KMS-11 (cell line): ENCODE measurements at regions not wholly inside any gene's neighbourhood (a gene's known extent, or its start where the extent isn't known, plus 50 kb on each side); places are given as distances from the start of the nearest gene placed in this dataset.

Experiments
- H2AFZ ChIP-seq: fragments of 200-600 bp; sonication (generic); 2 replicates; pipeline ENCODE4 v1.6.1; 2016; ENCODE audit warnings: antibody characterized with exemption, mixed run types, low read depth
- H3K27ac ChIP-seq: fragments of 200-600 bp; sonication (generic); 2 replicates; pipeline ENCODE4 v1.6.1; 2016; ENCODE audit warnings: mild to moderate bottlenecking, mixed run types
- H3K27me3 ChIP-seq: fragments of 200-600 bp; sonication (generic); 2 replicates; pipeline ENCODE4 v1.6.1; 2017; ENCODE audit warnings: mild to moderate bottlenecking, low read depth, mixed run types, moderate library complexity; ENCODE audit not compliant: insufficient read depth
- H3K36me3 ChIP-seq: fragments of 200-600 bp; sonication (generic); 2 replicates; pipeline ENCODE4 v1.6.1; 2017; ENCODE audit warnings: mild to moderate bottlenecking, mixed run types; ENCODE audit not compliant: insufficient read depth
- H3K4me1 ChIP-seq: fragments of 200-600 bp; sonication (generic); 2 replicates; pipeline ENCODE4 v1.6.1; 2016; ENCODE audit warnings: mild to moderate bottlenecking, low read depth, mixed run types; ENCODE audit not compliant: poor library complexity, severe bottlenecking
- H3K4me2 ChIP-seq: fragments of 200-600 bp; sonication (generic); 2 replicates; pipeline ENCODE4 v1.7.0; 2016; ENCODE audit warnings: mild to moderate bottlenecking, mixed run types
- H3K4me3 ChIP-seq: fragments of 200-600 bp; sonication (generic); IDR thresholded peaks from 2 replicates; pipeline ENCODE4 v1.6.1; 2017; ENCODE audit warnings: low read depth, low read length, mixed read lengths; ENCODE audit not compliant: insufficient read depth
- H3K79me2 ChIP-seq: fragments of 200-600 bp; sonication (generic); 2 replicates; pipeline ENCODE4 v1.6.1; 2016; ENCODE audit warnings: low read depth, mixed run types; ENCODE audit not compliant: insufficient read depth
- H3K9ac ChIP-seq: fragments of 200-600 bp; sonication (generic); 2 replicates; pipeline ENCODE4 v1.6.1; 2016; ENCODE audit warnings: mild to moderate bottlenecking, mixed run types
- H4K20me1 ChIP-seq: fragments of 200-600 bp; sonication (generic); 2 replicates; pipeline ENCODE4 v1.6.1; 2016; ENCODE audit warnings: mild to moderate bottlenecking, mixed run types; ENCODE audit not compliant: insufficient read depth
- CTCF ChIP-seq: fragments of 200-600 bp; sonication (generic); conservative IDR thresholded peaks from 2 replicates; pipeline ENCODE4 v1.6.1; 2017; ENCODE audit warnings: low read depth, mild to moderate bottlenecking, antibody characterized with exemption, low read length, moderate library complexity, mixed read lengths

GRCh38 chr21:27024971-27025370 lies 58.1 kb upstream of the ADAMTS5 start:
- Histone ChIP-seq H3K27me3 (no peaks in the 10 kb centered on the region), H3K4me3 (no peak overlapping the region), H3K79me2 (no peaks in the 10 kb centered on the region), H3K9ac (no peak overlapping the region), H3K27ac (no peak overlapping the region), H3K4me1 (no peaks in the 10 kb centered on the region), H4K20me1 (no peaks in the 10 kb centered on the region), H3K4me2 (no peak overlapping the region), H2AFZ (no peak overlapping the region), H3K36me3 (no peaks in the 10 kb centered on the region)
- TF ChIP-seq CTCF: no peak

GRCh38 chr21:27024301-27024700 lies 57.4 kb upstream of the ADAMTS5 start:
- H3K27ac ChIP-seq: no peak overlapping the region
- H3K79me2 ChIP-seq: no peaks in the 10 kb centered on the region
- no peak overlapping the region for H3K4me2 ChIP-seq
- no peak overlapping the region for H2AFZ ChIP-seq
- H4K20me1 ChIP-seq: no peaks in the 10 kb centered on the region
- H3K4me1 ChIP-seq: no peaks in the 10 kb centered on the region
- no peaks in the 10 kb centered on the region for H3K36me3 ChIP-seq
- H3K4me3 ChIP-seq: no peak overlapping the region
- H3K9ac ChIP-seq: no peak overlapping the region
- no peaks in the 10 kb centered on the region for H3K27me3 ChIP-seq
- TF ChIP-seq CTCF: no peak

GRCh38 chr21:27023186-27023585 lies 56.3 kb upstream of the ADAMTS5 start:
- H3K4me3 ChIP-seq: no peak overlapping the region
- no peak overlapping the region for H3K27ac ChIP-seq
- H3K27me3 ChIP-seq: no peaks in the 10 kb centered on the region
- H3K9ac ChIP-seq: no peak overlapping the region
- TF ChIP-seq CTCF: no peak
- H3K36me3 ChIP-seq: no peaks in the 10 kb centered on the region
- H3K79me2 ChIP-seq: no peaks in the 10 kb centered on the region
- H3K4me2 ChIP-seq: no peak overlapping the region
- no peaks in the 10 kb centered on the region for H4K20me1 ChIP-seq
- no peak overlapping the region for H2AFZ ChIP-seq
- no peaks in the 10 kb centered on the region for H3K4me1 ChIP-seq

GRCh38 chr21:27021801-27022200 lies 54.9 kb upstream of the ADAMTS5 start:
- Histone ChIP-seq H3K27me3 (no peaks in the 10 kb centered on the region), H4K20me1 (no peaks in the 10 kb centered on the region), H3K4me3 (no peak overlapping the region), H3K4me1 (no peaks in the 10 kb centered on the region), H3K79me2 (no peaks in the 10 kb centered on the region), H2AFZ (no peak overlapping the region), H3K9ac (no peak overlapping the region), H3K27ac (no peak overlapping the region), H3K4me2 (no peak overlapping the region), H3K36me3 (no peaks in the 10 kb centered on the region)
- TF ChIP-seq CTCF: no peak

GRCh38 chr21:27021046-27021445 lies 54.2 kb upstream of the ADAMTS5 start:
- H3K27me3 ChIP-seq: no peaks in the 10 kb centered on the region

More at GRCh38 chr21:27021046-27021445, 54.2 kb upstream of the ADAMTS5 start:
- Histone ChIP-seq H3K9ac (no peak overlapping the region), H3K4me2 (no peak overlapping the region), H3K27ac (no peak overlapping the region), H4K20me1 (no peaks in the 10 kb centered on the region), H3K36me3 (no peaks in the 10 kb centered on the region), H3K79me2 (no peaks in the 10 kb centered on the region), H3K4me1 (no peaks in the 10 kb centered on the region), H2AFZ (no peak overlapping the region), H3K4me3 (no peak overlapping the region)
- no peak for TF ChIP-seq CTCF
